ENCODE measurements at regions not wholly inside any gene's neighbourhood (a gene's known extent, or its start where the extent isn't known, plus 50 kb on each side); places are given as distances from the start of the nearest gene placed in this dataset.
"Not testable (repeated sequence)": the region's sequence is repeated elsewhere in the genome, so short reads cannot be mapped to it uniquely, and the experiment has no call there.

- DNase-seq: no peak
Observed at GRCh38 chr14:25303934-25304333, 254.0 kb upstream of the STXBP6 start.

GRCh38 chr14:25298238-25298637 is 248.3 kb upstream of the STXBP6 start:
- DNase-seq: no peak

- not testable (repeated sequence) for DNase-seq
Observed at GRCh38 chr14:25290154-25290553, 240.2 kb upstream of the STXBP6 start.

- no peak for DNase-seq
Observed at GRCh38 chr14:25274529-25274928, 224.6 kb upstream of the STXBP6 start.

GRCh38 chr14:25267186-25267585 is 217.2 kb upstream of the STXBP6 start:
- DNase-seq: no peak

- no peak for DNase-seq
Observed at GRCh38 chr14:25259470-25259869, 209.5 kb upstream of the STXBP6 start.

- DNase-seq: no peak
Observed at GRCh38 chr14:25252793-25253192, 202.8 kb upstream of the STXBP6 start.

- DNase-seq: no peak
Observed at GRCh38 chr14:25250516-25250915, 200.6 kb upstream of the STXBP6 start.

- DNase-seq: no peak
Observed at GRCh38 chr14:25247609-25248008, 197.7 kb upstream of the STXBP6 start.

GRCh38 chr14:25246751-25247150 is 196.8 kb upstream of the STXBP6 start:
- DNase-seq: no peak

GRCh38 chr14:25239170-25239569 is 189.2 kb upstream of the STXBP6 start:
- no peak for DNase-seq

GRCh38 chr14:25237845-25238244 is 187.9 kb upstream of the STXBP6 start:
- DNase-seq: no peak

- DNase-seq: no peak
Observed at GRCh38 chr14:25233613-25234012, 183.7 kb upstream of the STXBP6 start.

- no peak for DNase-seq
Observed at GRCh38 chr14:25231004-25231403, 181.1 kb upstream of the STXBP6 start.

GRCh38 chr14:25226214-25226613 is 176.3 kb upstream of the STXBP6 start:
- DNase-seq: no peak

GRCh38 chr14:25222256-25222655 is 172.3 kb upstream of the STXBP6 start:
- no peak for DNase-seq

- no peak for DNase-seq
Observed at GRCh38 chr14:25220514-25220913, 170.6 kb upstream of the STXBP6 start.

GRCh38 chr14:25215607-25216006 is 165.7 kb upstream of the STXBP6 start:
- DNase-seq: no peak

GRCh38 chr14:25197885-25198284 is 147.9 kb upstream of the STXBP6 start:
- no peak for DNase-seq

- no peak for DNase-seq
Observed at GRCh38 chr14:25180221-25180620, 130.3 kb upstream of the STXBP6 start.

- DNase-seq: no peak
Observed at GRCh38 chr14:25178255-25178654, 128.3 kb upstream of the STXBP6 start.

- no peak for DNase-seq
Observed at GRCh38 chr14:25150934-25151790, 101.2 kb upstream of the STXBP6 start.

- DNase-seq: no peak
Observed at GRCh38 chr14:25150401-25150800, 100.5 kb upstream of the STXBP6 start.

- DNase-seq: no peak
Observed at GRCh38 chr14:25140411-25140810, 90.5 kb upstream of the STXBP6 start.

GRCh38 chr14:25136811-25137210 is 86.9 kb upstream of the STXBP6 start:
- DNase-seq: no peak

Data from GF-D8 (cell line).